Activated naive CD4-positive, alpha-beta T cell treated with anti-CD3 and anti-CD28 coated beads, Interleukin-2, amount 50 U/mL, for 24 hours (primary cell): ENCODE measurements at regions not wholly inside any gene's neighbourhood (a gene's known extent, or its start where the extent isn't known, plus 50 kb on each side); places are given as distances from the start of the nearest gene placed in this dataset.

ENCODE experiments used
- H3K27ac Mint-ChIP-seq: one replicate; pipeline ENCODE4 v1.8.0; 2021; ENCODE audit warnings: mild to moderate bottlenecking, mixed read lengths
- H3K27me3 Mint-ChIP-seq: one replicate; pipeline ENCODE4 v1.8.0; 2021; ENCODE audit warnings: mixed read lengths
- H3K36me3 Mint-ChIP-seq: one replicate; pipeline ENCODE4 v1.8.0; 2021; ENCODE audit warnings: mixed read lengths
- H3K4me1 Mint-ChIP-seq: one replicate; pipeline ENCODE4 v1.8.0; 2021; ENCODE audit warnings: mixed read lengths
- H3K4me3 Mint-ChIP-seq: one replicate; pipeline ENCODE4 v1.8.0; 2021; ENCODE audit warnings: mild to moderate bottlenecking, mixed read lengths
- H3K9me3 Mint-ChIP-seq: one replicate; pipeline ENCODE4 v1.8.0; 2021; ENCODE audit warnings: mixed read lengths

DNA sequence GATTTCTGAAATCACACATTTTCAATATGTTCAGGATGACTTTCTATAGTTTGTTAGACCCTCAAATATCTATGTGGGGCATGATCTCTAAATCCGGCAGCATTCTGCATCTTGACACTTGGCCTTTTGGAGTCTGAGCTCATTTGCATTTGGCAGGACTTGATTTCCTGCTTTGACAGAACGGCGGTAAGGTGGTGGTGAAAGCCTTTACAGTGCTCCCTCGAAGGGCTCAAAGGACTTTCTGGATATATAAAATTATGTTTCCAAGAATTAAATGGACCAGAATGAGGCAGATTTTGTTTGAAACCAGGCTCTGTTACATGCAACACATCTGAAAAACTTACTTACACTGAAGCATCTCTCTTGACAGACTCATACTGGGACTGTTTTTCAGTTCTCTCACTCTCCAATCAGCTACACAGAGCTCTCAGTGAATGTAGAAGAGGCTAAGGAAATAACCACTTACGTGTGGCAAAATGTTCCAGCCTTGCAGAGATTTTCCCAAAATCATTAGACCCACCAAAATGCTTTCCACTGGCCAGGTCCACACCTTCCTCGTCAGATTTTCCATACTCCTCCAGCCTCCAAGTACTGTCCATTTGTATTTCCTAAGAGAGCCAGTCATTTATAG is 207.2 kb downstream of the SPRY2 start:
- Mint-ChIP-seq H3K27me3 (peaks cover 4% of the 10 kb centered on the region), H3K4me1 (no peaks in the 10 kb centered on the region), H3K9me3 (no peaks in the 10 kb centered on the region), H3K36me3 (no peaks in the 10 kb centered on the region), H3K4me3 (no peak overlapping the region), H3K27ac (no peak overlapping the region)

DNA sequence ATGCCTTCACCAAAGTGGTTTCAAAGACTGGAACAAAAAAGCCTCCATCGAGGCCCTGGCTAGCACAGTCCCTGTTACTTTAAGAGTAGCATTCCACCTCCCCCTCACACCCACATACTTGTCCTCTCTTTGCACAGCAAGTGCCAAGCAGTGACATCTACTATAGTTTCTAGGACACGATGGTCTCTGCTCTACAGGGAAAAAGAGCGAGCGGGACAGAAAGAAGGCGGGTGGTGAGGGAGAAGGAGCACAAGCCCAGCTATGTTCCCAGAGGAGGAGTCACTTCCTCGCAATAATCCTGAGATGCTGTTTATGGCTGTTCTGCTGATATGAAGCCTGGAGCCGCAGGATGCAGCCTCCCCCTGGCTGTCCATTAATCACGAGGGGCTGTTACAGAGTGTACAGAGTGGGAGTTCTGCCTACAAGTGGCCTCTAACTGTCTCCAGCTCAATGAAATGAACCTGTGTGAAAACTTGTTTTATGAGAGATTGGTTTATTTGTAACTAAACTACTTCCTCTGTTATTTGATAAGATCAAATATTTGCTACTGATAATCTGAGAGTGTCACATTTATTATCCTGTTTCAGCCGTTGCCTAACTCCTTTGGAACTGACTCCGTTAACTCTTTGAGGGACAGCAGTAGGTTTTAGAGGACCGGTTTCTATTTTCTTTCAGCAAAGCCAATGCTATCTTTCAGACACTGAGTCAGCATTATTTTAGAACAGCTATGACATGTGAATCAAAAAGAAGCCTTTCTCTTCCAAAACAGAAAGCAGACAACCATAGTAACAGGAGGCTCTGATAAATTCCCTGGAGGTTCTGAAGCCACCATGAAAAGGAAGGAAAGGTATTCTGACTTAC is 208.0 kb downstream of the SPRY2 start:
- Mint-ChIP-seq H3K4me3 (no peak overlapping the region), H3K9me3 (no peaks in the 10 kb centered on the region), H3K36me3 (no peaks in the 10 kb centered on the region), H3K27me3 (peaks cover 4% of the 10 kb centered on the region), H3K4me1 (no peaks in the 10 kb centered on the region), H3K27ac (no peak overlapping the region)

DNA sequence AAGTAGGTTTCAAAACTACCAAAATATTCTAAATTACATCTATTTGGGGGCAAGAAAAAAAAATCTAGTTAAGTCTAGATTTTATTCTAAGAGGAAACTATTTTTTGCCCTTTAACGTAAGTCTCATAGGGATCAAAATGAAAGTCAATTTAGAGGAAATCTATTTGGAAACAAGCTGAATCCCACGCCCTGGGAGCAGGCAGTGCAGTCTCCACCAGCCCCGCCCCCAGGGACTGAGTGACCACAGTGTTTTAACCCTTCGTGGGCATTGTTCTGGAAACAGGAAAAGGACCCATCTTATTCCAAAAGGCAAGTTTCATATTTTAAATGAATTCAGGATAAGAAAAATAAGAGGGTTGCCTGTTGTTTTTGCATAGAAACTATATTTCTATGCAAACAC is 209.7 kb downstream of the SPRY2 start:
- Mint-ChIP-seq H3K4me1 (no peaks in the 10 kb centered on the region), H3K4me3 (no peak overlapping the region), H3K27me3 (peaks cover 4% of the 10 kb centered on the region), H3K9me3 (no peaks in the 10 kb centered on the region), H3K36me3 (no peaks in the 10 kb centered on the region), H3K27ac (no peak overlapping the region)

DNA sequence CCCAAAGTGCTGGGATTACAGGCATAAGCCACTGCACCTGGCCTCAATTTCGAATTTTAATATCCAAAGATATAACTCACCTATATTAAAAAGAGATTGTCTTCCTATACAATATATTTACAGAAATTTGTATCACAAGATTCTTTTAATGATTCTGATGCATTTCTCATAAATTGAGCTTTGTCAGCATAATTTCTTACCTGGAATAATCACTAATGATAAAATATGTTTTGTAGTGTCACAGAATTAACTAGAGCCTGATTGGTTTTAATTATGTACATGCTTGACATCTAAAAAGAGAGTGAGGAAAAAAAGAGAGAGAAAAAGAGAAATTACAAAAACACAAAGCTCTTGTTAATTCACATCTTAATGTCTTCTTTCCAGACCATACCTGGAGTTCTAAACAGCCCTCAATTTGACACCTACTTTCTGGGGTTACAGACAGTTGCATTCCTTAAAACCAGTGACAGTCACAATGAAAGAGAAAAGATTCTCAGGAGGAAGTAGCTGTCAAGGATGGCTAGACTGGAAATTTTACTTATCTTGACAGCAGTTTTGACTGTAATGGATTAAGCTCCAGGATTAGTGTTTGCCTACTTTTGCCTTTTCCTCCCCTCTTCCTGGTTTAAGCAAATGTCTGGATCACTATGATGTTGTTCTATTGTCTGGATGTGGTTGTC is 214.4 kb downstream of the SPRY2 start:
- Mint-ChIP-seq H3K27me3 (no peaks in the 10 kb centered on the region), H3K4me1 (no peaks in the 10 kb centered on the region), H3K4me3 (no peak overlapping the region), H3K9me3 (no peaks in the 10 kb centered on the region), H3K36me3 (no peaks in the 10 kb centered on the region), H3K27ac (no peak overlapping the region)

DNA sequence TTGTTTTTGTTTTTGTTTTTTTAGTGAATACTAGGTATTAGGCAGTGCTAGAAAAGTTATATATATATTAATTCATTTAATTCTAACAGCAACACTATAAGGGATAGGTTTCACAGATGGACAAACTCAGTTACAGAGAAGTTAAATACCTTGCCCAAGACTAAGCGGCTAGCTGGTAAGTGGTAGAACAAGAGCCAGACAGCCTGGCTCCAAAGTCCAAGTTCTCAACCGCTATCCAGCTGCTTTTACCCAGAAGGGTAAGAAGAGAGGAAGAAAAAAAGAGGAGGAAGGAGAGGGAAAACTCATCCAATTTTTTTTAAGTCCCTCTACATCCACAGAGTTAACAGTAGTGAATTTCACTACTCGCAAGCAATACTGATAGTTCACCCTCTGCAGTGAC is 217.0 kb downstream of the SPRY2 start:
- Mint-ChIP-seq H3K36me3 (no peaks in the 10 kb centered on the region), H3K9me3 (no peaks in the 10 kb centered on the region), H3K4me1 (no peaks in the 10 kb centered on the region), H3K27ac (no peak overlapping the region), H3K27me3 (no peaks in the 10 kb centered on the region), H3K4me3 (no peak overlapping the region)

DNA sequence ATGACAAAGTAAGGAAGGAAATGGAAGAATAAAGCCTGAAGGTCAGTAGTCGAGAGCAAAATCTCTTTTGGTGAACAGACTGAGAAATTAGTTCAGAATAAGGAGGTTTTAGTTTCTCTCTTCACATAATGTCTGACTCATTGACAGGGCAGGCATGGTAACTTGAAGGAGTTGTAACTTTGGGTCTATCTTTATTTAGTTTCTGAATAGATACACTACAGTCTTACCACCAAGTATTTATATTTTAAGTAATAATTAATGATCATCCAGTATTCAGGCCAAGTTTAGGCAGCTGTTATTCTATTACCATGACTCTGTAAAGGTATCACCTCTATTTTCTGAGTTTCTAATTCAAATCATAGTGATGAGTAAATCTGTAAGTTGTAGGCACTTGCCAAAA is 219.9 kb downstream of the SPRY2 start:
- Mint-ChIP-seq H3K4me3 (no peak overlapping the region), H3K27ac (no peak overlapping the region), H3K4me1 (no peaks in the 10 kb centered on the region), H3K27me3 (no peaks in the 10 kb centered on the region), H3K36me3 (no peaks in the 10 kb centered on the region), H3K9me3 (no peaks in the 10 kb centered on the region)

DNA sequence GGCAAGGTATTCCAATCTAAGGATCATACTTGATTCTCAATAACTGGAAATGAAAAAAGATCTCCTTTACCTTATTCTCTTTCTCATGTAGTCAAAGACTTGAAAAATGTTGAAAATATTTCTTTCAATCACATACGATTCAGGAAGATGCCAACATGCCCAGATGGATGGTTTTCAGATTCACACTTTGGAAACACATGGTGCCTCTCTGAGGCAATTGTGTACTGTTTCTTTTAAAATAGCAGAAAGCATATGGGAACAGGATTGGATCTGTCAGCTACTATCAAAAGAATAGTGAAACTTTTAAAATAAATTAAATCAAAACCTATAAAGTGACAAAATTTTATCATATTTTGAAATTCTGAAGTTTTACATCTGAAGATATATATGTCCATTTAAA is 222.4 kb downstream of the SPRY2 start:
- no peaks in the 10 kb centered on the region for H3K4me1 Mint-ChIP-seq
- no peak overlapping the region for H3K27ac Mint-ChIP-seq
- H3K9me3 Mint-ChIP-seq = no peaks in the 10 kb centered on the region
- H3K27me3 Mint-ChIP-seq = no peaks in the 10 kb centered on the region
- H3K36me3 Mint-ChIP-seq = no peaks in the 10 kb centered on the region
- H3K4me3 Mint-ChIP-seq = no peak overlapping the region

DNA sequence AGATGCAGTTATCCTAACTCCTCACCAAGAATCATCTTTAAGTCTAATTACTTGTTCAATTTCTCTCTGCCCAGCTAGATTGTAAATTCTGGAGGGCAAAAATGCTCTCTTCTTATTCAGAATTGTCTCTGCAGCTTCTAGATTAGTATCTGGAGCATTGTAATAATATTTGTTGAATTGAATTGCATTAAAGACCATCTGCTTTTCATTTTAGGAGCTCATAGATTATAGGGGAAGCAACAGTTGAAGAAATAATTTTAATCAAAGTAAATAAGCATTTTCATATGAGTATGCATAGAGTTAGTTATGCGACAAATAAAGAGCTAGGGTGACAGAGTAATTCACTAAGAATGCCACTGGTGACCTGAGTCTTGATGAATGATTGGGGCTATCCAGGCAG is 222.8 kb downstream of the SPRY2 start:
- no peaks in the 10 kb centered on the region for H3K4me1 Mint-ChIP-seq
- H3K9me3 Mint-ChIP-seq = no peaks in the 10 kb centered on the region
- H3K27me3 Mint-ChIP-seq = no peaks in the 10 kb centered on the region
- H3K36me3 Mint-ChIP-seq = no peaks in the 10 kb centered on the region
- H3K27ac Mint-ChIP-seq = no peak overlapping the region
- H3K4me3 Mint-ChIP-seq = no peak overlapping the region

DNA sequence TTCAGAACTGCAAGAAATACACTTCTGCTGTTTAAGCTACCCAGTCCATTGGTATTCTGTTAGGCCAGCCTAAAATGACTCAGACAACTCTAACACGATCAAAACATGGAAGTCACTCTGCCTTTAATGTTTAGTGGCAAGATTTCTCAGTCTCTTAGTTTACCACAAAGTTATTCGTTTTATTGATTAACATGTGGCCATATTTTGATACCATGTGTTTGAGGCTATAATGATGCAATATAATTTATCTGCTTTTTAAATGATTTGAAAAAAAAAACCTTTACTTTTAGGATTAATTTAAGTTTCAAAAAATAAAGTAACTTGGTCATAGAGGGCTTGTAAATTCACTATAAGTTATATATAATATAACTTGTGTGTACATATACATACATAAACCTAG is 223.4 kb downstream of the SPRY2 start:
- Mint-ChIP-seq H3K27me3 (no peaks in the 10 kb centered on the region), H3K9me3 (no peaks in the 10 kb centered on the region), H3K36me3 (no peaks in the 10 kb centered on the region), H3K27ac (no peak overlapping the region), H3K4me3 (no peak overlapping the region), H3K4me1 (no peaks in the 10 kb centered on the region)

DNA sequence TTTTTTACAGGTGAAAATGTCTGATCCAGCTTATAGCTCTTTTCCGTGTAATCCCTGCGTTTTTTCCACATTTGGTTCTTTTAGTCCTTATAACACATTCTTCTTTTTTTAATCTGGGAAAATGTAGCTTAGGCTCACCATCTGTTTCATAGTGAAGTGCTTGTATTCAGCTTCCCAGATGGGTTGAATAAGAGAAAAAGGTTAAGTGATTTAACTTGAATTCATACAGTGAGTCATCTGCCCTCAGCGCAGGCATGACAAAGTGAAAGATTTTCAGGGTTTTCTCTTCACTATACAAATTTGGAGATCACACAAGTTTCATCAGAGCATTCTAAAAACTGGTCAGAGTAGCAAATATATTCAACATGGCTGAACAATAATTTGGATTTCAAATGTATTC is 224.8 kb downstream of the SPRY2 start:
- H3K27me3 Mint-ChIP-seq = no peaks in the 10 kb centered on the region
- H3K9me3 Mint-ChIP-seq = no peaks in the 10 kb centered on the region
- H3K27ac Mint-ChIP-seq = no peak overlapping the region
- no peaks in the 10 kb centered on the region for H3K4me1 Mint-ChIP-seq
- H3K36me3 Mint-ChIP-seq = no peaks in the 10 kb centered on the region
- H3K4me3 Mint-ChIP-seq = no peak overlapping the region

DNA sequence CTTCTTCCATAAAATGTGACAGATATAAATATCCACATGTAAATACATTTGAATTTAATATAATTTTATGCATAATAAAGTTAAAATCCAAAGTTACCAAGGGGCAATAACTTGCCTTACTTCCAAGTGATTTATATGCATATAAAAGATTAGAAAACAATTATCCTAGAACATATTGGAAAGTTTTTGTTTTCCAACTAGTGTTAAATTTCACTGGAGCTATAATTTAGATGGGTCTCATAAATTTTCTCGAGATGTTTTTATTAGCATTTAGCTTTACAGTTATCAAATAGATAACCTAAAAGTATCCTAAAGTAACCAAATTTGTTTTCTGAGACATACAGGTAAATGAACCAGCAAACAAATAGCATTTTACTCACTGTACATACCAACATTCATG is 225.3 kb downstream of the SPRY2 start:
- Mint-ChIP-seq H3K4me3 (no peak overlapping the region), H3K36me3 (no peaks in the 10 kb centered on the region), H3K9me3 (peaks cover under 1% of the 10 kb centered on the region), H3K4me1 (no peaks in the 10 kb centered on the region), H3K27ac (no peak overlapping the region), H3K27me3 (no peaks in the 10 kb centered on the region)

DNA sequence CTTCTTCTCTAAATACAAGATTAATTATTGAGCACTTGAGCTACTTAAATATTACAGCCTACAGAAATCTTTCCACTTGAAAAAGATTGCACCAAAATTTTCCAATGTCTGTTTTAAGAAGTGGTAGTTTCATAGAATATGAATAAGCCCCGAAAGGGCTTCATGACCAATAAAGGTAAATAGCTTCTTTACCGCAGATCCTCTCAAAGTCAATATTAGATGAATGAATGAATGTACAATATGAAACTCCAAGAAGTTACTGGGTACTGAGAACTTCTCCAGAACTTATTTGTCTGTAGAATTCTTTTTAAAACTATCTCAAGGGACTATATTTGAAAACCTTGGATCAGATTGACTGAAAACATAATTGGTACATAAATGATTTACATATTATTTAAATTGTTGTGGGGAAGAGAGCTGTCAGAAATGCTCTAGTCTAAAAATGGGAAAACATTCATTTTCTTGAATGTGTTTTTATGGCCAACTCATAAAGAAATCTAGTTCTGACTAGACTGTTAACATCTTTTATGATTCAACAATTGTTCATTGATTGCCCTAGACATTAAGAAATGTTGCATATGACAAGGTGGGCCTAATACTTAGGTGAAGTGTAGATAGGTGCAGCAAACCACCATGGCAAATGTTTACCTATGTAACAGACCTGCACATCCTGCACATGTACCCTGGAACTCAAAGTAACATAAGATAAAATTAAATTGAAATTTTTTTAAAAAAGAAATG is 227.0 kb downstream of the SPRY2 start:
- H3K4me3 Mint-ChIP-seq = no peak overlapping the region
- no peaks in the 10 kb centered on the region for H3K4me1 Mint-ChIP-seq
- no peak overlapping the region for H3K27ac Mint-ChIP-seq
- no peaks in the 10 kb centered on the region for H3K36me3 Mint-ChIP-seq
- H3K27me3 Mint-ChIP-seq = no peaks in the 10 kb centered on the region
- peaks cover 5% of the 10 kb centered on the region for H3K9me3 Mint-ChIP-seq

DNA sequence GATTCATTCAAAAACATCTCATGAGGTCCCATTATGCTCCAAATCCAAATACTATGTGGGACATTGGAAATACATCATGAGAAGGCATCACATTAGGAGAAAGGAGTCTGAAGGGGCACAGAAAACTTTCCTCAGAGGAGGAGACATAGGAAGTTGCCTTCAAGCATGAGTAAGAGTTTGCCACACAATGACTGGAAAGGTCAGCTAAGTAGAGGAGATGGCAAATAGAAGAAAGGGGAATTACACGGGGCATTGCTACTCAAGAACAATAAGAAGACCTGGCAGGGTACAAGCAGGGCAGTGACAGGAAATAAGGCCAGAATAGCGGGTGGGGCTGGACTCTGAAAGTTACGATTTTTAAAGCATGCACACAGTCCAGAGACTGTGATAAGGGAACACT is 231.6 kb downstream of the SPRY2 start:
- Mint-ChIP-seq H3K27me3 (peaks cover 2% of the 10 kb centered on the region), H3K27ac (no peak overlapping the region), H3K36me3 (no peaks in the 10 kb centered on the region), H3K4me3 (no peak overlapping the region), H3K9me3 (peaks cover 9% of the 10 kb centered on the region), H3K4me1 (no peaks in the 10 kb centered on the region)

DNA sequence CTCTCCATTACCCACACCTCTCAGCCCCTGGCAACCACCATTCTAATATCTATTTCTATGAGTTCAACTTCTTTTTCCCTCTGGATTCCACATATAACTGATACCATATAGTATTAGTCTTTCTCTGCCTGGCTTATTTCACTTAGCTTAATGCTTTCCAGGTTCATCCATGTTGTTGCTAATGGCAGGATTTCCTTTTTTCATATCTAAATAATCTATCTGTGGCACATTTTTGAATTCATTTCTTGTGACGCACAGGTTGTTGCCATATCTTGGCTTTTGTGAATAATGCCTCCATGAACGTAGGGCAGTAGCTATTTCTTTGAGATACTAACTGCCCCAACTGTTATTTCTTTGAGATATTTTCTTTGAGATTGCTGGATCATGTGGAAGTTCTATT is 235.6 kb downstream of the SPRY2 start:
- H3K27ac Mint-ChIP-seq = no peak overlapping the region
- peaks cover 6% of the 10 kb centered on the region for H3K9me3 Mint-ChIP-seq
- H3K4me3 Mint-ChIP-seq = no peak overlapping the region
- no peaks in the 10 kb centered on the region for H3K4me1 Mint-ChIP-seq
- no peaks in the 10 kb centered on the region for H3K36me3 Mint-ChIP-seq
- H3K27me3 Mint-ChIP-seq = peaks cover 2% of the 10 kb centered on the region

DNA sequence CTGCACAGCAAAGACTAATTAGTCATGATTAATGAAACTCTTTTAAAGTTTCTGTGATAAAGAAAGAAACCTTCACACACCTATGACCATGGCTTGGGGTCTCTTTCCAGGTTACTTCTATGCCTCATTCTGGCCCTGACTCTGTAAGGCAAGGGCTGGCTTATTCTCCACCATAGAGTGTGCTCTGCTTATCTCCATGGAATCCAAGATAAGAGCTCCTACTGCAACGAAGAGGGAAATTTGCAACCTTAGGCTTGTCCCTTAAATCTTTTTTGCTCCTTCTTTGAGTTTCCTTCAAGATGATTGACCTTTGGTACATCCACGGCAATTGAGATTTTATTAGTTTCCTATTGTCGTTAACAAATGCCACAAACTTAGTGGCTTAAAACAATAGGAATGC is 239.9 kb downstream of the SPRY2 start:
- H3K27me3 Mint-ChIP-seq = no peaks in the 10 kb centered on the region

DNA sequence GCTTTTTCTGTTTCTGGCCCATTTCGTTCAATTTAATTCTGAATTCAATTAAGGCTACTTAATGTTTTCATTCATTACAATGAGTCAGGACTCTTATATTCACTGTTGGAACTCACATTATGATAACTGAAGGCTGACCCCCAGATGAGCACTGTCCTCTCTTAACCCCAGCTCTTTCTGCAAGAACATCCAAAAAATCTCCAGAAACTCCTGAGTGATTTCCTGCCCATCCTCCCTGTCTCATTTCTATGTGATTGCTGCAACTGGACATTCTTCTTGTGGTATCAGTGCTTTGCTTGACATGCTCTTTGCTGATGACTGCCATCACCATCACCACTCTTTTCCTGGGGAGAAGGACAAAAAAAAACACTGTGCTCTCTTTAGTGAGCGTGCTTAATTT is 240.3 kb downstream of the SPRY2 start:
- H3K27me3 Mint-ChIP-seq = no peaks in the 10 kb centered on the region
- no peaks in the 10 kb centered on the region for H3K4me1 Mint-ChIP-seq
- H3K36me3 Mint-ChIP-seq = no peaks in the 10 kb centered on the region
- H3K27ac Mint-ChIP-seq = peak overlapping the region; percentile 31
- no peak overlapping the region for H3K4me3 Mint-ChIP-seq
- no peaks in the 10 kb centered on the region for H3K9me3 Mint-ChIP-seq

More for the DNA sequence above, 239.9 kb downstream of the SPRY2 start:
- Mint-ChIP-seq H3K36me3 (no peaks in the 10 kb centered on the region), H3K27ac (no peak overlapping the region), H3K9me3 (no peaks in the 10 kb centered on the region), H3K4me1 (no peaks in the 10 kb centered on the region), H3K4me3 (no peak overlapping the region)
